IMR-90 (cell line): ENCODE measurements at regions not wholly inside any gene's neighbourhood (a gene's known extent, or its start where the extent isn't known, plus 50 kb on each side); places are given as distances from the start of the nearest gene placed in this dataset.

Source experiments
- CEBPB ChIP-seq: IDR thresholded peaks from 2 replicates; pipeline ENCODE4 v1.6.1; 2012; ENCODE audit warnings: low read depth, low read length, improper control_type of control experiment
- POLR2A ChIP-seq: IDR thresholded peaks from 2 replicates; pipeline ENCODE4 v1.6.1; 2012; ENCODE audit warnings: mild to moderate bottlenecking, low read depth, low read length
- RAD21 ChIP-seq: IDR thresholded peaks from 2 replicates; pipeline ENCODE4 v1.6.1; 2012; ENCODE audit warnings: low read length, improper control_type of control experiment
- RCOR1 ChIP-seq: IDR thresholded peaks from 2 replicates; pipeline ENCODE4 v1.6.1; 2012; ENCODE audit warnings: mild to moderate bottlenecking, low read length, improper control_type of control experiment; ENCODE audit not compliant: insufficient replicate concordance
- SMC3 ChIP-seq: fragments of 150-350 bp; IDR thresholded peaks from 2 replicates; pipeline ENCODE4 v1.6.1; 2016; ENCODE audit warnings: low read depth, mild to moderate bottlenecking, antibody characterized with exemption, low read length, moderate library complexity
- TF ChIP-seq, protein P1 (sequence below): conservative IDR thresholded peaks from 2 replicates; pipeline ENCODE4 v1.5.1; 2012; ENCODE audit warnings: mild to moderate bottlenecking, low read depth, low read length, improper control_type of control experiment

DNA sequence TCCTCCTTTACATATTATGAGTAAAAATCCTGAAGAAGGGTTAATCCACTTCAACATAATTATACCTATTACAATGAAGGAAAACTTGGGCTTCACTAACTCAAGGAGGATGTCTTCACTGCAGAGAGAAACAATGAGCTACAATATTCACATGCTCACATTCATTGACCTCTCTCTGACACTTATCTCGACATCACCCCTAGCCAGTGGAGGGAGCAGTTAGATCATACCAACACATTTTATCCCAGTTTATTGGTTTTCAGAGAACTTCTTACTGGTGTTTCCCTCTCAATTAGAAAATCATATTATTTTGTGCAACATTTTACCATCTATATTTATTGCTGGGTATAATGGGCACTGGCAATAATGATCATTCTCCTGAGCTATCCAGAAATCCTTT lies 646.5 kb downstream of the TENT5A start:
- TF ChIP-seq, protein P1, sequence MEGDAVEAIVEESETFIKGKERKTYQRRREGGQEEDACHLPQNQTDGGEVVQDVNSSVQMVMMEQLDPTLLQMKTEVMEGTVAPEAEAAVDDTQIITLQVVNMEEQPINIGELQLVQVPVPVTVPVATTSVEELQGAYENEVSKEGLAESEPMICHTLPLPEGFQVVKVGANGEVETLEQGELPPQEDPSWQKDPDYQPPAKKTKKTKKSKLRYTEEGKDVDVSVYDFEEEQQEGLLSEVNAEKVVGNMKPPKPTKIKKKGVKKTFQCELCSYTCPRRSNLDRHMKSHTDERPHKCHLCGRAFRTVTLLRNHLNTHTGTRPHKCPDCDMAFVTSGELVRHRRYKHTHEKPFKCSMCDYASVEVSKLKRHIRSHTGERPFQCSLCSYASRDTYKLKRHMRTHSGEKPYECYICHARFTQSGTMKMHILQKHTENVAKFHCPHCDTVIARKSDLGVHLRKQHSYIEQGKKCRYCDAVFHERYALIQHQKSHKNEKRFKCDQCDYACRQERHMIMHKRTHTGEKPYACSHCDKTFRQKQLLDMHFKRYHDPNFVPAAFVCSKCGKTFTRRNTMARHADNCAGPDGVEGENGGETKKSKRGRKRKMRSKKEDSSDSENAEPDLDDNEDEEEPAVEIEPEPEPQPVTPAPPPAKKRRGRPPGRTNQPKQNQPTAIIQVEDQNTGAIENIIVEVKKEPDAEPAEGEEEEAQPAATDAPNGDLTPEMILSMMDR: no peak
- TF ChIP-seq SMC3: no peak
- TF ChIP-seq CEBPB: no peak
- no peak for TF ChIP-seq POLR2A
- no peak for TF ChIP-seq RAD21
- TF ChIP-seq RCOR1: no peak
